HG03060 (cell line): ENCODE measurements at regions not wholly inside any gene's neighbourhood (a gene's known extent, or its start where the extent isn't known, plus 50 kb on each side); places are given as distances from the start of the nearest gene placed in this dataset.

Source experiments
- ATAC-seq: cut with Tn5 transposase; IDR thresholded peaks from one replicate; pipeline ENCODE4 v1.9.1; 2021; ENCODE audit warnings: low read depth, moderate number of reproducible peaks; ENCODE audit not compliant: unreplicated experiment

DNA sequence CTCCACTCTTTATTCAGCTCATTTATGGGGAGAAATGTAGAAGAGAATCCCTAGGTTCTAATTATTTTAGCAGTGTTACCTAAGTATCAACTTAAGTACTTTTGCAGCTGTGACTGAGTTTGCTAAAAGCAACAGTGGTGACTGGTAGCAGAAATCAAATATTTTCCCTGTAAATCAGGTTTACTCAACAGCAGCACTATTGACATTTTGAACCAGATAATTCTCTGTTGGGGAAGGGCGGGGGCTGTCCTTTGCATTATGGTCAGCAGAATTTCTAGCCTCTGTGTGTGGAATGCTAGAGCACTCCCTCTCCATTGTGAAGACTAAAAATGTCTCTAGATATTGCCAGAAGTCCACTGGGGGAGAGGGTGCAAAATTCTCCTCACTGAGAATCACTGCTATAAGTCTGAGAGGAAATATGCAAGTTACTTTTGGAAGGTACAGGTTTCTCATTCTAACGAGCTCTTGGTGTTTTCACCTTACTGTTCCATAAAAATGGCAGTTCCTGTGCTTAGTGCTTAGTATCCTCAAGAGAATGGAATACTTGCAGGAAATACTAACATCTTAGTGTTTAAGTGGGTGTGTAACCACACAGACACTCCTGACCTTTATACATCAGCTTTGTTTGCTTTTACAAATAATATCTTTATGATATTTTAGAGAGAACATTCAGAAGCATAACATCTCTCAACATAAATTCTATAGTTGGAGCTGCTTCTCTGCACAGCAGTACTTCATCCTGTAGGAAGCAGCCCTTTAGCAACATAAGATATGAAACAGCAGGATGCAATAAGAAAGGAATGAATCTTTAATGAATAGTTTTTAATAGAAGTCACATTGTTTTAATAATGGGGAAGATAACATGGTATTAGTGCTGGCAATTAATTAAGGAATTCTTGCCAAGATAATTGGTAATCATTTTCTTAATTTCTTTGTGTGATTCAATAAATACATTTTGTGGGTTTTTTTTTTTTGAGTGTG lies 246.5 kb upstream of the GOLIM4 start:
- no peak for ATAC-seq

DNA sequence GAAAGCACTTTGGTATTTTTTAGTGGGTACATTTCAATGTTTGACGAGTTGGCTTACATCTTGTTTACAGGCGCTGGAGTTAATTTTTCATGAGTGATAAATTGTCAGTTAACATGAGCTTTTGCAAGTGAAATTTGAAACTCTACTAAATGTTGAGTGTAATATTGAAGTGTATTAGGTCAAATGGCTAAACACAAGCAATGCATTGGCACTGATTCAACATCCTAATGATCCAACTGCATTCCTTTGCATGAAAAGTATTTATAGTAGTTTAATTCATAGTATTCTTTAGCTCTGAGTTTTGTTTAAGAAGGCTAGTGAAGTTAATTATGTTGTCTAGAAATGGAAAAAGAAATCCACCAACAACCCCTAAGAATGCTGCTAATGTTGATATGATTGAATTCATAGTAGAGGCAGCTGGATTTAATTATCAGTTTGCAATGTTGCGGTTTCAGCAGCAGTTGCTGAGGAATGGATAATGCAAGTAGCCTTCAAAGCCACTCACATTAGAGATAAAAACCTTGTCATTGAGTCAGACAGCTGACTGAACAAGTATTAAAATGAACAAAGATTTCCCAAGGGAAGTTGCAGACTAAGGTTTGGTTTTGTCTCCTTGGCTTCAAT lies 245.6 kb upstream of the GOLIM4 start:
- ATAC-seq: no peak

- ATAC-seq: no peak
These were observed 242.4 kb upstream of the GOLIM4 start for GRCh38 chr3:168338161-168338560.

DNA sequence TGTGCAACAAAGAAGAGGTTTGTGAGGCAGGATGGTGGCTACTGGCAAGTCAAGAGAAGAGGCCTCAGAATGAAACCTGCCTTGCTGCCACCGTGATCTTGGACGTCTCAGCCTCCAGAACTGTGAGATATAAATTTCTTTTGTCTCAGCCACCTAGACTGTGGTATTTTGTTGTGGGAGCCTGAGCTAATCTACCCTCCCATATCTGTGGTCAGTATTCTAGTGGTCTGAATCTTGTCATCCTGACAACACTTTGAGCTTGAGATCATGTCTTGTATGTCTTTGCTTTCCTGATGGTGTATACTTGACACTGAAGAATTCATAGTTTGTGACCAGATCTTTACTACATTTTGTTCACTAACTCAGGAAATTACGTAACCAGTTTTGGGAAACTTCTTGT lies 240.6 kb upstream of the GOLIM4 start:
- ATAC-seq: no peak

- ATAC-seq: no peak
These were observed 237.7 kb upstream of the GOLIM4 start for GRCh38 chr3:168333410-168333935.

DNA sequence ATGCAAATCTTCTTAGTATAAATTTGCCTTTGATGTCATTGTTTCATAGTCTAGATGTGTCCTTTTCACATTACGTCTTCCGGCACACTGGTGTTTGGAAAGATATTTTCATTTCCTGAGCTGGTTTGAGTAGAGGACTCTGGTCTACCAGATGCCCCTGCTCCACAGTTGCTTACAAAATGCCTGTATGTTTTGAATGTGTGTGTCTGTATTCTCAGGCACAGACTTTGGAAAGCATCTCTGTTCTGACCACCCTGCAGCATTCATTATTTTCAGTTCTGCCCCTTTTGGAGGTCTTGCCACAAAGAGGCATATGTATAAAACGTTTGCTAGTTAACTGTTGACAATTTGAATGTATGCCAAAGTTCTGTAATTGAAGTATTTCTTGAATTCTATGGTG lies 236.0 kb upstream of the GOLIM4 start:
- ATAC-seq: no peak

DNA sequence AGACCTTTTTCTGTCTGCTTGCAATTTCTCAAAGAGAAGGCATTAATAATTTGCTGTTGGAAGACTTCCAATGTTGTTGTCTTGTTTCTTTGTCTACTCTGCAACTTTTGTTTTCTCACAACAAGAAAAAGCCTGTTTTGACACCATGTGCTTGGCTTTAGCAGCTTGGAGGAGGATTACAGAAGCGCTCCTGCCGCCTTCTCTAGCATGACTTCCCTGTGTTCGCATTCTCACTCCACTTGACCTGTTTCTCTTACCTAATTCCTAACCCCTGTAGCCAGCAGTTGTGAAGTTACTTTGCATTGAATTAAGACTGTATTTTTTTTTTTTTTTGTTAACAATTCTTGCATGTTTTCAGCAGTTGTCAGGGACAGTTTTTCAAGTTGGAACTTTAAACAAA lies 235.3 kb upstream of the GOLIM4 start:
- no peak for ATAC-seq

GRCh38 chr3:168327856-168328255 lies 232.1 kb upstream of the GOLIM4 start:
- ATAC-seq: no peak

DNA sequence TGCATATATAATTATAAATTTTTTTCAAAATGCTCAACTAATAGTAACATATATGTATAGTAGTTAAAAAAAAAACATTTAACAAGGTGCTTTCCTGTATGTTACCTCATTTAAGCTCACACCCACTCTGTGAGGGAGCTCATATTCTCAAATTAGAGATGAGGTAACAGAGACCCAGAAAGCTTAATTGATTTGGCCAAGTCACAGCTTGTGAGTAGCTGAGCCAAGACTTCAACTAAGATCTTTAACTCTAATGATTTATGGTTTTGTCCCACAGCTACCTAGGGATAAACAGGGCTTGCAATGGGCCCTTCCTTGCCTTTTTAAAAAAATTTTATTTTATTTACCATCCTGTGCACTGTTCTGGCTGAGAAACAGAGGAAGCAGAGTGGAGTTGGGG lies 230.0 kb upstream of the GOLIM4 start:
- ATAC-seq: no peak

DNA sequence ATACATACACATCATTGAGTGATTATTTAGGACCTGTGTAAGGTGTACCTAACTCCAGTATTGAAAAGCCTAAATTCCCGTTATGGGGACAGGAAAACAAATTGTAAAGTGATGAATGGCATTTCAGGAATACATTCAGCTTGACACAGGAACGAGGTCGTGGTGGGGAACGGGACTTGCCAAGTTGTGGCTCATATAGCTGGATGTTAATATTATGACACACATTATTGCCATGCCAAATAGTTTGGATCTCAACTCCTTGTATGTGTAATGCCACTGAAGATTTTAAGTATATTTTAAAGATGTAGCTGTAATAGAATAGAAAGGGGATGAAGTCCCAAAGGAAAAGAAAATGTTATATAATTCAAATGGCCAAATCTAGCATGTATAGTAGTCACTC lies 227.2 kb upstream of the GOLIM4 start:
- no peak for ATAC-seq

GRCh38 chr3:168314166-168314565 lies 218.4 kb upstream of the GOLIM4 start:
- ATAC-seq: no peak

DNA sequence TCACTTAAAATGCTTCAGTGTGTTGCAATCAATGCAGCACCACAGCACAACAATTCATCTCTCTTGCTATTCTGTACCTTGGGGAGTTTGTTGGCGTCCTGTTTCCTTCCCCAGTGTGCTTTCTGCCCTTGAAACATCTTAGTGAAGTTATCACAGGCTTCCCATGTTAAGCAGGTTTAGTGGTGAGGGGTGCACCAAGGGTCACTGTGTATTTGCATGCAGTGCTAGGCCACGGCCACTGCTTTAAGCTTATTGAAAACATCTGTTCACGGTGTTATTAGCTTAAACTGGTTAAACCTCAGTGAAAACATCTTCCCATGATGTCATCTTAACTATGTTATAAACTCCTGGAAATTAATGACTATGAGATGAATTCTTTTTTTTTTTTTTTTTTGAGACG lies 217.3 kb upstream of the GOLIM4 start:
- ATAC-seq: no peak

DNA sequence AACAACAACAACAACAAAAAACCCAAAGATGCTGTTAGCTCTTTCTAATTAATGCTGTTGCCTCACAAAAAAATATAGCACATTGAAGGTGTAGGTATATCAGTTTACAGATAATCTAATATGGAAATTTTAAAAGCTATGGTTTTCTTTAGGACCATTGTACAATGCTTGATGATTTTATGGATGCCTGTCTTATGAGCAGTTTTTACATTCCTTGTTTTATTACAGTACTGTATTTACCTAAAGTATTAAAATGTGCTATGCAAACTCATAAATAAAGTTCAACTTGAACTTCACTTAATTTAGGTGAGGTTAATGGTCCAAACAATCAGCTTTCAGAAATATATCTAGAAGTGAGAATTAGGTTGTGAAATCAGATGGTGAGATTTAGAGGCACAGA lies 212.2 kb upstream of the GOLIM4 start:
- ATAC-seq: no peak

GRCh38 chr3:168295027-168295426 lies 199.3 kb upstream of the GOLIM4 start:
- ATAC-seq: no peak

DNA sequence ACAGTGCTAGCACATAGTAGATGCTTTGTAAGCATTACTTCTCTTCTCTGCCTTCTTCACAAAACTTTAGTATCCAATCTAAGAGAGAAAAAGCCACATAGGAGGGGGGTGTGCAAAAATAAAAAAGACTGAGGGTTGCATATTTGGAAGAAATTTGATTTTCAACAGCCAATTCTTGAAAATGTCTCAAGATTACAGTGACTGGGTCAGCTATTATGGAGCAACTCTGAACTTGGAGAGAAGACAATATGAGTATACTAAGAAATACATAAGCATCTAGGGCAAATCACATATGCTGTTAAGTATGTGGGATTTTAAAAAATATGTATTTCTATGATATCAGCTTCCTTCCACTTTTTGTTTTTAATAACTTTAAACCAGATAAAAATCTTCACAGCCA lies 196.6 kb upstream of the GOLIM4 start:
- ATAC-seq: no peak

DNA sequence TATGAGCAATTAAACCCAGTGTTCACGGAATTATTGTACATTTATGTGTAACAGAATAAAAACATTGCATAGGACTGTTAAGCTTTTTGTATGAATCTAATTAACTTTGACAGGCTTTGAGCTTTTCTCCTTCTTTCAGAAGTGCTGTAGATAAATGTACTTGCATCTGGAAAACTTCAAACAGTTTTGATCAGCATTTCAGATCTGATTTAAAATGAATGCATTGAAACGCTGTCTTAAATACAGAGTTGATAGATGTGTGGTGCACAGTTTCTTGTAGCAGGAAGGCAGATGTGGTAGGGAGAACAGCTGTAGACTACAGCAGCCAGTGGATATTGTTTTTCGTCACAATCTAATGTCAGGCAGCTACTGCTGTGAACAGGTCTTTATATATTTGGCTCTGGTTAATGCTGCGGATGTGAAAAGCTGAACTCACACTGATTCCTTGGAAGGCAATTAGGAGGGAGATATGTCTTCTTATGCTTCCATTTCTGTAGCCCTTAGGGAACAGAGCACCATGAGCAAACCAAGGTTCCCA lies 193.8 kb upstream of the GOLIM4 start:
- ATAC-seq: no peak

GRCh38 chr3:168288511-168289401 lies 193.0 kb upstream of the GOLIM4 start:
- ATAC-seq: no peak

GRCh38 chr3:168285506-168285905 lies 189.8 kb upstream of the GOLIM4 start:
- ATAC-seq: no peak

DNA sequence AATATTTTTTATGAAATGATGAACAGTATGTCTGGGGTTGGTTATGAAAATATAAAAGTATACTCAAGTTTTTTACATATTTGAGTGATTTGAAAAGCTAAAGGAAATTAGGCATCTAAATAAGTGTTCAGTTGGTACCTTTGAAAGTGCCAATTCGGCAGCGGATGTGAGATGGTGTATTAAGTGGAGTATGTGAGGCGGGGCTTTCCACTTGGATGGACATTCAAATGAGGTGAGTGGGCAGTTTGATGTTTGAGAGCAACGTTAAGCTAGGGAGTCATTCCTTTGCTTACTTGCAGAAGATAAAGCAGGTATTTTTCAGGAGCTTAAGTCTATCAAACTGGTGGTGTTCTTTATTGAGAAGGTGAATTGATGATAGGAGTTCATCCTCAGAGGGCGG lies 189.0 kb upstream of the GOLIM4 start:
- peak; percentile 55 for ATAC-seq

- no peak for ATAC-seq
These were observed 179.9 kb upstream of the GOLIM4 start for GRCh38 chr3:168275662-168276061.
